ENCODE measurements at regions not wholly inside any gene's neighbourhood (a gene's known extent, or its start where the extent isn't known, plus 50 kb on each side); places are given as distances from the start of the nearest gene placed in this dataset.
A peak's percentile ranks its signal among the peaks of the same experiment; 100 is the strongest.
"Not testable (repeated sequence)": the region's sequence is repeated elsewhere in the genome, so short reads cannot be mapped to it uniquely, and the experiment has no call there.

GRCh38 chr9:107767711-107768110 lies 278.1 kb upstream of the KLF4 start:
- Histone ChIP-seq H3K27me3 (no peaks in the 10 kb centered on the region), H3K4me1 (no peaks in the 10 kb centered on the region), H3K9me3 (no peaks in the 10 kb centered on the region), H3K36me3 (no peaks in the 10 kb centered on the region), H3K27ac (peak overlapping the region in 2 of 4 donors; percentile 0 to 11), H3K4me3 (no peak overlapping the region)
- TF ChIP-seq POLR2A (IDR thresholded peaks at IDR 0.05): no peak
- TF ChIP-seq CTCF (IDR thresholded peaks at IDR 0.05): no peak
- no peak for DNase-seq

- not testable (repeated sequence) for H3K36me3 ChIP-seq, DNase-seq, H3K27ac ChIP-seq, H3K9me3 ChIP-seq, H3K4me3 ChIP-seq, H3K4me1 ChIP-seq, H3K27me3 ChIP-seq
Measured at GRCh38 chr9:107763469-107763868, 273.9 kb upstream of the KLF4 start.

- DNase-seq: no peak
- H3K27ac ChIP-seq: peak overlapping the region in 1 of 4 donors; percentile 25
- no peak for TF ChIP-seq CTCF (IDR thresholded peaks at IDR 0.05)
- TF ChIP-seq POLR2A (IDR thresholded peaks at IDR 0.05): no peak
Measured at GRCh38 chr9:107761307-107761706, 271.7 kb upstream of the KLF4 start.

GRCh38 chr9:107760469-107761242 lies 271.1 kb upstream of the KLF4 start:
- Histone ChIP-seq H3K4me3 (no peak overlapping the region), H3K36me3 (no peaks in the 10 kb centered on the region), H3K27ac (peak overlapping the region in 2 of 4 donors; percentile 13 to 25), H3K4me1 (no peaks in the 10 kb centered on the region), H3K9me3 (no peaks in the 10 kb centered on the region), H3K27me3 (no peaks in the 10 kb centered on the region)
- DNase-seq: peak in 1 of 3 donors; percentile 57
- no peak for TF ChIP-seq CTCF (IDR thresholded peaks at IDR 0.05)

More at GRCh38 chr9:107761307-107761706, 271.7 kb upstream of the KLF4 start:
- Histone ChIP-seq H3K36me3 (no peaks in the 10 kb centered on the region), H3K4me1 (no peaks in the 10 kb centered on the region), H3K27me3 (no peaks in the 10 kb centered on the region), H3K4me3 (no peak overlapping the region), H3K9me3 (no peaks in the 10 kb centered on the region)

- DNase-seq: no peak
- H3K4me1 ChIP-seq: no peaks in the 10 kb centered on the region
- no peaks in the 10 kb centered on the region for H3K27me3 ChIP-seq
- H3K4me3 ChIP-seq: no peak overlapping the region
- H3K27ac ChIP-seq: no peak overlapping the region
- no peak for TF ChIP-seq POLR2A (IDR thresholded peaks at IDR 0.05)
- TF ChIP-seq CTCF (IDR thresholded peaks at IDR 0.05): no peak
- no peaks in the 10 kb centered on the region for H3K9me3 ChIP-seq
- no peaks in the 10 kb centered on the region for H3K36me3 ChIP-seq
Measured at GRCh38 chr9:107759823-107760166, 270.2 kb upstream of the KLF4 start.

GRCh38 chr9:107759009-107759822 lies 269.6 kb upstream of the KLF4 start:
- Histone ChIP-seq H3K9me3 (no peaks in the 10 kb centered on the region), H3K36me3 (no peaks in the 10 kb centered on the region), H3K4me3 (no peak overlapping the region), H3K27me3 (no peaks in the 10 kb centered on the region), H3K27ac (no peak overlapping the region), H3K4me1 (no peaks in the 10 kb centered on the region)
- DNase-seq: no peak
- TF ChIP-seq CTCF (IDR thresholded peaks at IDR 0.05) (no peak), POLR2A (IDR thresholded peaks at IDR 0.05) (no peak)
